Stimulated activated memory B cell treated with anti-CD40 and anti-IgM and Interleukin-4, amounts not matched to agents 10 μg/mL and 1 μg/mL and 100 μg/mL, for 72 hours (primary cell): ENCODE measurements at regions not wholly inside any gene's neighbourhood (a gene's known extent, or its start where the extent isn't known, plus 50 kb on each side); places are given as distances from the start of the nearest gene placed in this dataset.
"Not testable (repeated sequence)": the region's sequence is repeated elsewhere in the genome, so short reads cannot be mapped to it uniquely, and the experiment has no call there.

Experiments used
- ATAC-seq: fragments of 150-1000 bp; cut with Tn5 transposase; 2 replicates; pipeline ENCODE4 v1.10.0; 2021
- H3K27ac Mint-ChIP-seq: one replicate; pipeline ENCODE4 v1.8.0; 2022; ENCODE audit warnings: mild to moderate bottlenecking, mixed read lengths
- H3K27me3 Mint-ChIP-seq: one replicate; pipeline ENCODE4 v1.8.0; 2022; ENCODE audit warnings: mixed read lengths
- H3K36me3 Mint-ChIP-seq: one replicate; pipeline ENCODE4 v1.8.0; 2022; ENCODE audit warnings: mixed read lengths
- H3K4me1 Mint-ChIP-seq: one replicate; pipeline ENCODE4 v1.8.0; 2022; ENCODE audit warnings: mixed read lengths
- H3K4me3 Mint-ChIP-seq: one replicate; pipeline ENCODE4 v1.8.0; 2022; ENCODE audit warnings: mild to moderate bottlenecking, moderate library complexity, mixed read lengths
- H3K9me3 Mint-ChIP-seq: one replicate; pipeline ENCODE4 v1.8.0; 2022; ENCODE audit warnings: mixed read lengths

DNA sequence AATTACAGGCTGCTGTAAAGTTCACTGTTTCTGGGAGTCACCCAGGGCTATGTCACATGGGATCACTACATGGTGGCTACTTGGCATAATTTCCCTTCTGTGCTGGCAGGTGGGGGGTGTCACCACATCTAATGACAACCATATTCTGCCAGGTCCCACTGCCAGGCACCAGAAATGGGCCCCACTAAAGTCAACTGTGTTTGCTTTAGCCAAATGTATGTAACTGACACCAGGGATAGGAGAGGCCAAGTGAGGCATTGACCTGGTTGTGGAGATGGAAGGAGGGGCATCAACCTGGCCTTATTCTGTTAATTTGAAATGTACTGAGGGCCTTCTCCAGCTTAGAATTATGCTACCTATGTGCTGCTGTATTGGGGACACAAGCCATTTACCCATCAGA, 370.6 kb upstream of the PROX1 start:
- no peak overlapping the region for H3K4me3 Mint-ChIP-seq

DNA sequence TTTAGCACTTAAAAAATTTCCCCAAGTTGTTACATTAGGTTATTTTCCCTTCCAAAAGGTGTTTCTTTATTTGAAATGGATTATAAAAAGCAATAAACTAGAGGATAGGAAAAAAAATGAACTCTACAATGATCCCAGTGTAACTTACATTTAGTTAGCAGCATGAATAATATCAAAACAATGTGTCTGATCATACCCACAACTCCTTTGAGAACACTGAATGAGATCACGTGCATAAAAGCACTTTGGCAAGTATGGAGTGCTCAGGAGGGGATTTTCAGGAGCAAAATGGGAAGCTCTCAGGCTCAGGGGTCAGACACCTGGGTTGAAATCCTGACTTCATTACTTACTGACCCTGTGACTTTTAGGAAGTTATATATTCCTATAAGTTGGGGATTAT, 369.7 kb upstream of the PROX1 start:
- Mint-ChIP-seq H3K4me1 (peaks cover 2% of the 10 kb centered on the region), H3K27ac (no peak overlapping the region), H3K36me3 (no peaks in the 10 kb centered on the region), H3K9me3 (no peaks in the 10 kb centered on the region), H3K27me3 (peaks cover 27% of the 10 kb centered on the region), H3K4me3 (no peak overlapping the region)
- no peak for ATAC-seq

More for the DNA sequence above, 370.6 kb upstream of the PROX1 start:
- no peaks in the 10 kb centered on the region for H3K36me3 Mint-ChIP-seq
- ATAC-seq: no peak
- H3K27ac Mint-ChIP-seq: no peak overlapping the region
- no peaks in the 10 kb centered on the region for H3K4me1 Mint-ChIP-seq
- no peaks in the 10 kb centered on the region for H3K9me3 Mint-ChIP-seq
- H3K27me3 Mint-ChIP-seq: peaks cover 20% of the 10 kb centered on the region

DNA sequence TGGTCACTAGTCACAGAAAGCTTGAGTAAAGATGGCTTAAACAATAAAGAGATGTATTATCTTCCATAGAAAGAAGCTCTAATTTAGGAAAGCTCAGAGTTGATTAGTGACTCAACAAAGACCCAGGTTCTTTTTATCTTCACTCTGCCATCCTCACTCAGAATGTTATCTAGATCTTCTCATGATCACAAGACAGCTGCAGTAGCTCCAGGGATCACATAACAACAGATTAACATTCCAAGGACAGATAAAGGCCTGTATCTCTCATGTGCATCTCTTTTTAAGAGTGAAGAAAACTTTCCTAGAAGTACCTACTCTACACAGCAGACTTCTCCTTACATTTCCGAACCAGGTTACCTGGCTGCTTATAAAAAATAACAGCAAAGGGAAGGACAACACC, 368.7 kb upstream of the PROX1 start:
- peaks cover 11% of the 10 kb centered on the region for H3K4me1 Mint-ChIP-seq
- H3K9me3 Mint-ChIP-seq: no peaks in the 10 kb centered on the region
- no peak overlapping the region for H3K27ac Mint-ChIP-seq
- no peaks in the 10 kb centered on the region for H3K36me3 Mint-ChIP-seq
- no peak overlapping the region for H3K4me3 Mint-ChIP-seq
- no peak for ATAC-seq
- H3K27me3 Mint-ChIP-seq: peaks cover 36% of the 10 kb centered on the region

DNA sequence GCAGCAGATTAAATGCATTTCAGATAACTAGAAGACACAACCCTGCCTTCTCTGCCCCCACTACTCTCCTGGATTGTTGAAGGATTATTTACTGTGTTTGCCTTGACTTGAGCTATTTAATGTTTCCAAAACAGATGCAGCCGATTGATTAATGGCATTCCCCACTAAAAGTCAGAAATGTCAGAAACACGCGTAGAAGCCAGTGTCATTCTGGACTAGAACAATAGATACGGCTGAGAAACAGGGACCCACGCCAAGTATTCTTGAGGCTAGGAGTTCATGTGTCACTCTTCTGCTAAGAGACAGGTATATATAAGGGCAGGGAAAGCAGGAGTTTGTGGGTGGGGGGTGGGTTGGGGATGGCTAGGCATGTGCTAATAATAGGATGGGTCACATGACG, 366.7 kb upstream of the PROX1 start:
- no peaks in the 10 kb centered on the region for H3K9me3 Mint-ChIP-seq
- no peaks in the 10 kb centered on the region for H3K36me3 Mint-ChIP-seq
- H3K4me1 Mint-ChIP-seq: peaks cover 11% of the 10 kb centered on the region
- peaks cover 33% of the 10 kb centered on the region for H3K27me3 Mint-ChIP-seq
- no peak overlapping the region for H3K27ac Mint-ChIP-seq
- ATAC-seq: no peak
- H3K4me3 Mint-ChIP-seq: no peak overlapping the region

DNA sequence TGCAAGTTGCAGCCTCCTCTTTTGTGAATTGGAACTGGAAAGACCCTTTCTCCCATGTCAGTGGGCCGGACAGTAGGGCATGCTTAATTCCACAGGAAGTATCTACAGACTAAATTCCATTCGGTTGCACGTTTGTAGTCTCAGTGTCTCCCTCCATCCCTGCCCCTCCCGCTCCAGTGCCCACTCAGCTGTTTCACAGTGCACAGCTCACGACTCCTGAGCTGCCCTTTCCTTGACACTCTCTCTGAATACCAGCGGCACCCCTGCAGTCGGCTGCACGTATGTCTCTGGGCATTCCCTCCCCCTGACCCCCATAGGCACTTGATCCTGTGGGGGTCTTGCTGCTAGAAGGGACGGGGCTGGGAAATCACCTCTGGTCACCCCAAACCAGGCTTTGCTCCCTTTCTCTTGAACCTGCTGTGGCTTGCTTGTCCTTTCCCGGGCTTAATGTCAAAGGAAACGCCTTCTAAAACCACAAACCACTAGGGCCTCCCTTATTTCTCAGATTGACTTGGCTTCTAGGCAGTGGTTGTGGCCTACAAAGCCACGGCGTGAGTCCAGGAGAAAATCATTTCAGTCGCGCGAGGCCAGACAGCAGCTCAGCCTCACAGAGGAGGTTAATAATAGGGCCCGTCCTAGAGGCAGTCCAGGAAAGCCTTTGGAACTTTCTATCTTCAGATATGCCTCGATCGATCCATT, 365.3 kb upstream of the PROX1 start:
- Mint-ChIP-seq H3K27me3 (peaks cover 29% of the 10 kb centered on the region), H3K9me3 (peaks cover 4% of the 10 kb centered on the region), H3K4me1 (peaks cover 11% of the 10 kb centered on the region), H3K27ac (no peak overlapping the region), H3K36me3 (no peaks in the 10 kb centered on the region), H3K4me3 (no peak overlapping the region)
- ATAC-seq: peak; percentile 34

DNA sequence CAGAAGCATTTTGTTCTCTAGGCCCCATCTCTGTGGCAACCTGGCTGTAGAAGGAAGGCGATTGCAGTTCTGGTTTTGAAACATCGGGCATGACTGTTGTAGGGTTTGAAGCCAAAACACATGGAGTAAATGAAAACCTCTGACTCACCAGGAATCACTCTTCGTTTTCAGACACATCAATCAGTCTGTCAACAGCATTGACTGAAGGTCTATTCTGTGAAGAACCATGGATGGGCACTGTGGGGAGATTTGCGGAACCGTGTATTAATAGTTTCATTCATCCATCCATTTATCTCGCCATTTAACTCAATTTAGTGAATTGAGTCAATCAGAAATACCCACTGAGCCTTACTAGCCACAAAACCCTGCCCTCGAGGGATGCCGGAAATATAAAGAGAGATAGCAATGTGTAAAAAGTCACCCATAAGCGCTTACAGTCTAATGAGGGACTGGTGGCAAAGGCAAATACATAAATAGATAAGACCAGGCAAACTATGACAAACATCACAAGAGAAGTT, 364.6 kb upstream of the PROX1 start:
- ATAC-seq: no peak
- Mint-ChIP-seq H3K27me3 (peaks cover 29% of the 10 kb centered on the region), H3K9me3 (peaks cover 4% of the 10 kb centered on the region), H3K4me1 (peaks cover 11% of the 10 kb centered on the region), H3K4me3 (no peak overlapping the region), H3K36me3 (no peaks in the 10 kb centered on the region), H3K27ac (no peak overlapping the region)

DNA sequence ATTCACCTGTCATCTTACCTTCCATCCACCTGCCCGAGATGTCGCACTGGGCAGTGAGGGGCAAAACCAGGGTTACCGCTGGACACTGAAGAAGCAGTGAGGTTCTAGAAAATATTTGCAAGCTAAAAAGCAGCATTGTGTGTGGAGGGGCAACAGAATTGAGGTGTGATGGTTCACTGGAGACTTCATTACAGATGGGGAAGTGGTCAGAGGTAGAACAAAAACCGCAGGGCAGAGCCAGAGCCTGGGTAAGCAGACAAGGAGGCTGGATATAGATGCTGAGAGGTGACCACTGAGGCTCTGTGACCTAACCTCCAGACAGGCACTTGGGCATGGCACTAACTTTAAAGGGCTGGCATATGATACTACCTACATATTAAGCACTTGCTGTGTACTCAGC, 363.9 kb upstream of the PROX1 start:
- H3K4me3 Mint-ChIP-seq: no peak overlapping the region
- H3K27me3 Mint-ChIP-seq: peaks cover 29% of the 10 kb centered on the region
- peak; percentile 31 for ATAC-seq
- H3K27ac Mint-ChIP-seq: no peak overlapping the region
- H3K4me1 Mint-ChIP-seq: peaks cover 11% of the 10 kb centered on the region
- peaks cover 9% of the 10 kb centered on the region for H3K9me3 Mint-ChIP-seq
- no peaks in the 10 kb centered on the region for H3K36me3 Mint-ChIP-seq

DNA sequence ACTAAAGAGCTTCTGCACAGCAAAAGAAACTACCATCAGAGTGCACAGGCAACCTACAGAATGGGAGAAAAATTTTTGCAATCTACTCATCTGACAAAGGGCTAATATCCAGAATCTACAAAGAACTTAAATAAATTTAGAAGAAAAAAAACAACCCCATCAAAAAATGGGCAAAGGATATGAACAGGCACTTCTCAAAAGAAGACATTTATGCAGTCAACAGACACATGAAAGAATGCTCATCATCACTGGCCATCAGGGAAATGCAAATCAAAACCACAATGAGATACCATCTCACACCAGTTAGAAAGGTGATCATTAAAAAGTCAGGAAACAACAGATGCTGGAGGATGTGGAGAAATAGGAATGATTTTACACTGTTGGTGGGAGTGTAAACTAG, 351.0 kb upstream of the PROX1 start:
- not testable (repeated sequence) for H3K4me1 Mint-ChIP-seq, H3K9me3 Mint-ChIP-seq, H3K27ac Mint-ChIP-seq, ATAC-seq, H3K36me3 Mint-ChIP-seq, H3K4me3 Mint-ChIP-seq
- H3K27me3 Mint-ChIP-seq: peaks cover 14% of the 10 kb centered on the region

DNA sequence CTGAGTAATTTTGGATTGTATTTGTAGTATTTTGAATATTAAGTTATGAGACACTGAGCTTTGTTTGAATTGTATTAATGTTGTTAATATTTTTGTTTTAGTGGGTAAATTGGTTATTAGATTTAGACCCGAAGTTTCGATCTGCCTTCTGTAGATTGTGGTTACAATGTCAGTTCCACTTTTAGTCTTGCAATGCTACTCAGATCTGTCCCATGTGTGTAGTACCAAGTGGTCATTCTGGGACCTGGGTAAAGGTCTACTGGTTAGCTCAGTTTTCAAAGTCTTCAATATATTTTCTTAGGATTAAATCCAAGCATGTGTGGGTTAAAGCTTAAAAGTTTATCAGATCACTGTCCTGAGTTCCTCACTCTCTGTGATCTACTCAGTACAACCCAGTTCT, 346.5 kb upstream of the PROX1 start:
- Mint-ChIP-seq H3K4me3 (no peak overlapping the region), H3K27me3 (peaks cover 15% of the 10 kb centered on the region), H3K36me3 (no peaks in the 10 kb centered on the region), H3K9me3 (no peaks in the 10 kb centered on the region), H3K4me1 (no peaks in the 10 kb centered on the region), H3K27ac (no peak overlapping the region)
- no peak for ATAC-seq

DNA sequence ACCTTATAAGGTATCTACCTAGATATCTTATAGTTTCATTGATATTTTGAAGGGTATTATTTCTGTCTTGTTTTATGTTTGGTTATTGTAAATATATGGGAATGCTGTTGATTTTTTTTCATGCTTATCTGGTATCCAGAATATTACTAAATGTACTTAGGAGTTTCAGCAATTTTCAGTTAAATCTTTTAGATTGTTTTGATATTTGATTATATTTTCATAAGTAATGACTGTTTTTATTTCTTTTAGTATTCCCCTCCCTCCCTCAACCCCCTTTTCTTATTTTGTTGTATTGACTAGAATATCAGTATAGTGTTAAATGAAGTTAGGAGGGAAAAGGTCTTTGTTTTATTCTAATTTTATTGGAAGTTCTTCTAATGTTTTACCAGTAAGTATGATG, 344.4 kb upstream of the PROX1 start:
- Mint-ChIP-seq H3K36me3 (no peaks in the 10 kb centered on the region), H3K27ac (no peak overlapping the region), H3K4me1 (no peaks in the 10 kb centered on the region), H3K9me3 (no peaks in the 10 kb centered on the region), H3K4me3 (no peak overlapping the region), H3K27me3 (peaks cover 18% of the 10 kb centered on the region)
- no peak for ATAC-seq

DNA sequence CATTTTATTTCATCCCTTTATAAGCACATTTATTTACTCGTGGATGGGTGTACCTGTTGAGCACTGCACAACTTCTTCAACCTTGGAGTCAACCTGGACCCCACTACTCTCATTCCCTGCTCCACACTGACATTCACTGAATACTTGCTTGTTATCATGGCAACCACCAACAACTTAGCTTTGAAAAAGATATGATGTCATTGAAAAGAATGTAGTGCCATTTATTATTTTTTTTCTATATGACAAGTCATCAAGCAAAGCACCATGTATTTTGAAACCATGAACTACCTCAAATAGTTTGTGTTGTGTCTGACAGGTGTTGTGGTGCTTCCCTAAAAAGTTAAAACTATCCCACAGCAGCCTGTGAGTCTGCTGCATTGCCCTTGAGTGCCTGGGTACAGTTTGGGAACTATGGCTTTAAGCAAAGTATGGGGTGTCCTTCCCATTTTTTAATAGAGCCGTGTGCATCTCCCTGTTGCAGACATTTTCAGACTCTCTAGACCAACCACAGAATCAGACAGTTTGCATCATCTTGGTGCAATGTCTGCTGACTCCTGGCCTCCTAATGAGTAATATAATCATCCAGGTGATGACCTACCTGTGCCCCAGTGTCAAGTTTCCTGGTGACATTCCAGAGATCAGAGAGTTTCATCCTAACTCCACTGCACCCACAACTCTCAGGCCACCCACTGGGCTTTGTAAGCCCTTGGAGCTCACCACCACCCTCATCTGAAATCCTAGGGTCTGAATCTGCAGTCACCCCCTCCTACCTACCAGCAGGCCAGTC, 339.7 kb upstream of the PROX1 start:
- Mint-ChIP-seq H3K4me1 (no peaks in the 10 kb centered on the region), H3K9me3 (peaks cover 3% of the 10 kb centered on the region), H3K4me3 (no peak overlapping the region), H3K27me3 (peaks cover 29% of the 10 kb centered on the region), H3K27ac (no peak overlapping the region), H3K36me3 (no peaks in the 10 kb centered on the region)
- no peak for ATAC-seq

DNA sequence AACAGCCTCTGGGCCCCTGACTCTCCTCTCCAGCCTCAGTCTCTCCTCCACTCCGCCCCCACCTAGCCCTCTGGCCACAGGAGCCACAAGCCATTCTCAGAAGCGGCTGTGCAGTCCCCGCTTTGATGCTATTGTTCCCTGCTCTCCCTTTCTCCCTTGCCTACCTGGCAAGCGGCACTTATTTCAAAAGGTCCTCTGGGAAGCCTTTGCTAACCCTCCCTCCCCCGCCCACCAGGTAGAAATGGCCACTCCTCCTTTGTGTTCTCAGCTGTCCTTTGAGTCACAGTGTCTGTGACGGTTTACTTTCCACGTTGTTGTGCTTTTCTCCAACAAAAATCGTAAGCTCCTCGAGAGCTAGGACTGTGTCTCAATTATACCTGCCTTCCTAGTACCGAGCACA, 338.4 kb upstream of the PROX1 start:
- ATAC-seq: no peak
- no peak overlapping the region for H3K4me3 Mint-ChIP-seq
- H3K9me3 Mint-ChIP-seq: peaks cover 3% of the 10 kb centered on the region
- H3K4me1 Mint-ChIP-seq: no peaks in the 10 kb centered on the region
- H3K27ac Mint-ChIP-seq: no peak overlapping the region
- peaks cover 29% of the 10 kb centered on the region for H3K27me3 Mint-ChIP-seq
- no peaks in the 10 kb centered on the region for H3K36me3 Mint-ChIP-seq

DNA sequence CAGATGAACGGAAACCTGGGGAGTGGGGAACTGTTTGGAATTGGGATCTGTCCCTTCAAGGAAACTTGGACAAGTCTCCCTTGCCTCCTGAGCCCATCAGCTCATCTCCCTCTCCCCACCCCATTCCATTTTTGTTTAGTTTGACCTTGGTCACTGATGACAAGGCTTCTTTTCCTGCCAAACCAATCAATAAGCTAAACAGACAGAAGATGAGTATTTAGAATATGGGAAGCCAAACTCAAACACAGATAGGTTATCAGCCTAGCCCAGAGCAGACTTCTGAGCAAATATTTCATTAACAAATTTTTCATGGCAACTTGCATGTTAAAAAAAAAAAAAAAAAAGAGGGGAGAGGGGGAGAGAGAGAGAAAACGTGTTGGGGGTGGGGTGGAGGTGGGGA, 337.2 kb upstream of the PROX1 start:
- Mint-ChIP-seq H3K9me3 (peaks cover 3% of the 10 kb centered on the region), H3K27ac (no peak overlapping the region), H3K4me1 (no peaks in the 10 kb centered on the region), H3K36me3 (no peaks in the 10 kb centered on the region), H3K4me3 (no peak overlapping the region), H3K27me3 (peaks cover 21% of the 10 kb centered on the region)
- ATAC-seq: no peak

DNA sequence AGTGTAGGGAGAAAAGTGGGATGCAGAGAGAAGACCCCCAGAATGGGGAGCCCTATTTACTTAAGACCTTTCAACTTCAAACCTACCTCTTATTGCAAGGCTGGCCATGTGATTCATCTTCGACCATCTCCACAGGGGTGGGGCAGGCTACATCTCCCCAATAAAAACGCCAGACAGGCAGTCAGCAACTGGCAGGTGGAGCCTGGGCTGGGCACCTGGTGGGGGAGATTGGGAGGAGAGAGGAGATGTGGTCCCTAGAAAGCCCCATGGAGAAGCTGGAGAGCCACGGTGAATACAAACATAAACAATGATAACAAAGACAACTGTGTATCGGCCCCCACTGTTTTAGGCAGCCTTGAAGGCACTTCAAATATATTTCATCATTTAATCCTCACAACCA, 336.7 kb upstream of the PROX1 start:
- Mint-ChIP-seq H3K9me3 (peaks cover 3% of the 10 kb centered on the region), H3K4me3 (no peak overlapping the region), H3K27ac (no peak overlapping the region), H3K27me3 (peaks cover 17% of the 10 kb centered on the region), H3K36me3 (no peaks in the 10 kb centered on the region), H3K4me1 (no peaks in the 10 kb centered on the region)
- no peak for ATAC-seq

DNA sequence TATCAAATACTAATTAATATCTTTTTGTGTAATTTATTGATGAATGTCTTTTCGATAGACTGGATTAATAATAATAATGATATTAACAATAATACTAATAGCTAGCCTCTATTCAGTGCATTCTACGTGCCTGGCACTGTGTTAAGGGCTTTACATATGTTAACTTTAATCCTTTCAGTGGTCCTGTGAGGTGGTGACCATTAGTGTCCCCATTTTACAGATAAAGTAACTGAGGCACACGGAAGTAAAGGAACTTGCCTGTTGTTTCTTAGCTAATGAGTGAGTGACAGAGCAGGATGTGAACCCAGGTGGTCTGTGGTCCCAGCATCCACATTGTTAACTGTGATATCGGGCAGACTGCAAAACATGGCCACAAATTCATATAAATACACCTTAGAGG, 335.7 kb upstream of the PROX1 start:
- H3K36me3 Mint-ChIP-seq: no peaks in the 10 kb centered on the region
- no peak overlapping the region for H3K4me3 Mint-ChIP-seq
- ATAC-seq: no peak
- H3K4me1 Mint-ChIP-seq: no peaks in the 10 kb centered on the region
- H3K9me3 Mint-ChIP-seq: peaks cover 3% of the 10 kb centered on the region
- no peak overlapping the region for H3K27ac Mint-ChIP-seq
- H3K27me3 Mint-ChIP-seq: peaks cover 11% of the 10 kb centered on the region

DNA sequence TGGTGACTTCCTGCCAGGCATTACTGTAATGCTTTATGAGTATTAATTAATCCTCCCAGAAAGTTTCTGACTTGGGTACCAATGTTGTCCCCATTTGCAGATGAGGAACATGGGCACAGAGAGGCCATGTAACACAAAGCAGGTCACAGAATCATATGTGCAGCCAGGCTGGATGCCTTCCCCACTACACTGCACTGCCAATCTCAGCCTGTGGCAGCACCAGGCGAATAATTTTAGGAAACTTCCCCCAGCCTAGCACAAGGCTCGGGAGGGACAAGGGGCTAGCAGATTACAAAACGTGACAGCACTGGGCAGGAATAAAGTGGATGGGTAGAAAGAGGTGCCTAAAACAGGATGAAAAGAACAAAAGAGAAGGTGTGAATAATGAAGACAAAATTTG, 331.7 kb upstream of the PROX1 start:
- no peaks in the 10 kb centered on the region for H3K36me3 Mint-ChIP-seq
- ATAC-seq: no peak
- H3K4me1 Mint-ChIP-seq: no peaks in the 10 kb centered on the region
- no peak overlapping the region for H3K4me3 Mint-ChIP-seq
- no peaks in the 10 kb centered on the region for H3K9me3 Mint-ChIP-seq
- H3K27ac Mint-ChIP-seq: no peak overlapping the region
- no peaks in the 10 kb centered on the region for H3K27me3 Mint-ChIP-seq
